ENCODE measurements at regions not wholly inside any gene's neighbourhood (a gene's known extent, or its start where the extent isn't known, plus 50 kb on each side); places are given as distances from the start of the nearest gene placed in this dataset.
"Not testable (repeated sequence)": the region's sequence is repeated elsewhere in the genome, so short reads cannot be mapped to it uniquely, and the experiment has no call there.

GRCh38 chr4:101415962-101416361, 68.6 kb upstream of the PPP3CA start:
- DNase-seq, result no peak

- peak; percentile 36 for DNase-seq
Observed at GRCh38 chr4:101414496-101414895, 67.2 kb upstream of the PPP3CA start.

GRCh38 chr4:101411926-101412325, 64.6 kb upstream of the PPP3CA start:
- no peak for DNase-seq

GRCh38 chr4:101411281-101411910, 64.1 kb upstream of the PPP3CA start:
- DNase-seq, result not testable (repeated sequence)

GRCh38 chr4:101400096-101400495, 52.8 kb upstream of the PPP3CA start:
- peak; percentile 56 for DNase-seq

GRCh38 chr4:101398807-101399206, 51.5 kb upstream of the PPP3CA start:
- DNase-seq, result no peak

Measured in activated CD4-positive, alpha-beta T cell treated with anti-CD3 and anti-CD28 coated beads, Interleukin-10, Interleukin-2, amounts not matched to agents 100 ng/mL and 50 ng/mL, durations not matched to agents 16 hours and 8 hours (primary cell).